GM12892 (cell line): ENCODE measurements at regions not wholly inside any gene's neighbourhood (a gene's known extent, or its start where the extent isn't known, plus 50 kb on each side); places are given as distances from the start of the nearest gene placed in this dataset.

Experiments
- DNase-seq: peaks from one replicate; pipeline ENCODE4 v3.0.0; 2011; ENCODE audit not compliant: insufficient read length
- FAIRE-seq: peaks from 2 replicates; lab custom pipeline; 2011; peaks lifted over from hg19 to GRCh38; lab: Jason Lieb, UNC
- POLR2A ChIP-seq: IDR thresholded peaks from 2 replicates; pipeline ENCODE4 v1.6.1; 2011; ENCODE audit warnings: low read depth, low read length, control low read depth
- POLR2AphosphoS5 ChIP-seq: IDR thresholded peaks from 2 replicates; pipeline ENCODE4 v1.6.1; 2011; ENCODE audit warnings: low read depth, low read length, control low read depth
- TAF1 ChIP-seq: IDR thresholded peaks from 2 replicates; pipeline ENCODE4 v1.6.1; 2011; ENCODE audit warnings: low read depth, mild to moderate bottlenecking, control low read depth, low read length, borderline replicate concordance

GRCh38 chr7:36090976-36091873 lies 61.8 kb upstream of the EEPD1 start:
- DNase-seq (no peak), FAIRE-seq (no peak)
- TF ChIP-seq POLR2A (no peak), POLR2AphosphoS5 (no peak), TAF1 (no peak)

- TF ChIP-seq TAF1 = no peak
- no peak for FAIRE-seq
These were observed 61.2 kb upstream of the EEPD1 start for GRCh38 chr7:36091874-36092176.

DNA sequence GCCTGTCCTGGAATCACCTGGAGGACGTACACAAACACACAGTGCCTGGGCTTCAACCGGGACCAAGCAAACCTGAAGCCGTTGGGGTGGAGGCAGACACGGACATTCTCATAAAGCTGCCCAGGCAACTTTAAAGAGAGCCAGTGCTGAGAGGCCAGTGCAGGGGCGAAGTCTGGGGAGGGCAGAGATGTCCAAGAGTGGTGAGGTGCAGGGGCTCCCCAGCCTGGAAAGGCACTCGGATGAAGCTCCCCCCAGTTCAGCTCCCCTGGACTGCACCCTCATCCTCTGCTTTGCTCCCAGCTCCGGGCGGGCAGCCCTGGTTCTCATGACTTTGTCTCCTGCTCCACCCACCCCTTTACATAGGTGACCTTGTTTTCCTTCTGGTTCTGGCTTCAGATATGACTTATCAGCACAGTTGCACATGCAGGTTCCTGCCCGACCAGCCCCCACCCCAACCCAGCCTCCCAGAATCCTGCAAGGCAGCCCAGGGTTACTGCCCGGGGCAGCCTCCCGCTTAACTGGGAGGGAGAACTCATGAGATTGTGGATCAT lies 60.8 kb upstream of the EEPD1 start:
- no peak for TF ChIP-seq TAF1
- DNase-seq (no peak), FAIRE-seq (no peak)

More at GRCh38 chr7:36091874-36092176, 61.2 kb upstream of the EEPD1 start:
- no peak for DNase-seq

GRCh38 chr7:36096460-36097095 lies 56.5 kb upstream of the EEPD1 start:
- DNase-seq (no peak), FAIRE-seq (no peak)
- TF ChIP-seq POLR2AphosphoS5 (no peak), TAF1 (no peak), POLR2A (no peak)

DNA sequence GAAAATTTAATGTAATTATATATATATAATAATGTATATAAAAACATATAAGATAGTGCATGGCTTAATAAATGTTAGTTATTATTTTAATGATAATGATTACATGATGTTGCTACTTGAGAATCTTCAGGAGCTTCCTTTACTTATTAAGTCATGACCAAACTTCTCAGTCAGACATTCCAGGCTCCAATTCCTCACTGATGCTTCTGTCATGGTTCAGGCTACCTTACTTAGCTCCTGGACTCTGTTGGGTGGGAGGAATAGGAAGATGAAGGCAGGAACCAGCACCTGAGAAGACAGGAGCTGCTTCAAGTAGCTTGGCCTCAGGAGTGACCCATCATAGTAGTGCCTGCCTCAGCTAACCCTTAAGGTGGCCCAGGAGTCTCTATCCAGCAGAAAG lies 55.0 kb upstream of the EEPD1 start:
- no peak for FAIRE-seq
- DNase-seq = no peak
- TF ChIP-seq TAF1 (no peak), POLR2A (no peak), POLR2AphosphoS5 (no peak)

DNA sequence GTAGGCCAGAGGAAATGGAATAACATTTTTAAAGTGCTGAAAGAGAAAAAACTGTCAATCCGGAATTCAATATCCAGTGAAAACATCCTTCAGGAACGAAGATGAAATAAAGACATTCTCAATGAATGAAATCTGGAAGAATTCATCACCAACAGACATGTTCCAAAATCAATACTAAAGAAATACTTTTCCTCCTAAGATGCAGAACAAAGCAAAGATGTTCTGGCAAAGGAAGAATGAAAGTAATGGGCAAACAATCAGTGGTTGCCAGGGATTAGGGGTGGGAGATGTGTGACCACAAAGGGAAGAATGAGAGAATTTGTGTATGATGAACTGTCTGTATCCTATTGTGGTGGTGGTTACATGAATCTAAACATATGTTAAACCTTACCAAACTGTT lies 52.8 kb upstream of the EEPD1 start:
- DNase-seq = no peak
- no peak for FAIRE-seq

DNA sequence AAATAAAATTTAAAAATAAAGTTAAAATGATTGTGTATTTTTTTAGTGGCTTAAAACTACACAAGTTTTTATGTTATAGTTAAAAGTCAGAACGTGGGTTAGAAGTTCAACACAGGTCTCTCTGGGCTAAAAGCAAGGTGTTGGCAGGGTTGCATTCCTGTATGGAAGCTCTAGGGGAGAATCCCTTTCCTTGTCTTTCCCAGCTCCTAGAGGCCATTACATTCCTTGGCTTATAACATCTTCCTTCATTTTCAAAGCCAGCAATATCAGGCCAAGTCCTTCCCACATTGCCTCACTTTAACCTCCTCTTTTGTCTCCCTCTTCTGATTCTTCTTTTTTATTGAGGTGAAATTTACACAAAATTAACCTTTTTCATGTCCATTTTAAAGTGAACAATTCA lies 52.4 kb upstream of the EEPD1 start:
- TF ChIP-seq POLR2A (no peak), TAF1 (no peak)
- FAIRE-seq (no peak), DNase-seq (no peak)

More for the DNA sequence above, 52.8 kb upstream of the EEPD1 start:
- no peak for TF ChIP-seq TAF1
- TF ChIP-seq POLR2A = no peak
- no peak for TF ChIP-seq POLR2AphosphoS5
